HG03342 (cell line): ENCODE measurements at regions not wholly inside any gene's neighbourhood (a gene's known extent, or its start where the extent isn't known, plus 50 kb on each side); places are given as distances from the start of the nearest gene placed in this dataset.
"Not testable (repeated sequence)": the region's sequence is repeated elsewhere in the genome, so short reads cannot be mapped to it uniquely, and the experiment has no call there.

ENCODE experiments used
- ATAC-seq: cut with Tn5 transposase; IDR thresholded peaks from one replicate; pipeline ENCODE4 v1.9.1; 2021; ENCODE audit warnings: mild to moderate bottlenecking, moderate library complexity; ENCODE audit not compliant: unreplicated experiment

- ATAC-seq = no peak
Measured at GRCh38 chr5:29561564-29561963, 1631.9 kb upstream of the CDH6 start.

- no peak for ATAC-seq
Measured at GRCh38 chr5:29550523-29550922, 1643.0 kb upstream of the CDH6 start.

GRCh38 chr5:29548262-29548661 is 1645.2 kb upstream of the CDH6 start:
- ATAC-seq = no peak

GRCh38 chr5:29547236-29547865 is 1646.1 kb upstream of the CDH6 start:
- ATAC-seq = no peak

- no peak for ATAC-seq
Measured at GRCh38 chr5:29543501-29543900, 1650.0 kb upstream of the CDH6 start.

GRCh38 chr5:29524227-29524626 is 1669.3 kb upstream of the CDH6 start:
- no peak for ATAC-seq

- ATAC-seq = no peak
Measured at GRCh38 chr5:29518176-29518575, 1675.3 kb upstream of the CDH6 start.

- no peak for ATAC-seq
Measured at GRCh38 chr5:29516224-29516623, 1677.3 kb upstream of the CDH6 start.

- no peak for ATAC-seq
Measured at GRCh38 chr5:29508131-29508530, 1685.4 kb upstream of the CDH6 start.

- ATAC-seq = no peak
Measured at GRCh38 chr5:29504411-29504810, 1689.1 kb upstream of the CDH6 start.

GRCh38 chr5:29498860-29499259 is 1694.6 kb upstream of the CDH6 start:
- no peak for ATAC-seq

GRCh38 chr5:29498412-29498811 is 1695.1 kb upstream of the CDH6 start:
- ATAC-seq = no peak

- no peak for ATAC-seq
Measured at GRCh38 chr5:29485333-29485732, 1708.2 kb upstream of the CDH6 start.

- ATAC-seq = no peak
Measured at GRCh38 chr5:29469581-29469980, 1723.9 kb upstream of the CDH6 start.

GRCh38 chr5:29462241-29462640 is 1731.2 kb upstream of the CDH6 start:
- ATAC-seq = no peak

- ATAC-seq = no peak
Measured at GRCh38 chr5:29460971-29461559, 1732.4 kb upstream of the CDH6 start.

GRCh38 chr5:29451004-29451403 is 1742.5 kb upstream of the CDH6 start:
- ATAC-seq = not testable (repeated sequence)

GRCh38 chr5:29414681-29415080 is 1778.8 kb upstream of the CDH6 start:
- no peak for ATAC-seq

- no peak for ATAC-seq
Measured at GRCh38 chr5:29412979-29413378, 1780.5 kb upstream of the CDH6 start.

- no peak for ATAC-seq
Measured at GRCh38 chr5:29402270-29402669, 1791.2 kb upstream of the CDH6 start.

- no peak for ATAC-seq
Measured at GRCh38 chr5:29389993-29390392, 1803.5 kb upstream of the CDH6 start.

- ATAC-seq = no peak
Measured at GRCh38 chr5:29387384-29387783, 1806.1 kb upstream of the CDH6 start.

- no peak for ATAC-seq
Measured at GRCh38 chr5:29382780-29383179, 1810.7 kb upstream of the CDH6 start.
